ENCODE measurements at regions not wholly inside any gene's neighbourhood (a gene's known extent, or its start where the extent isn't known, plus 50 kb on each side); places are given as distances from the start of the nearest gene placed in this dataset.

DNA sequence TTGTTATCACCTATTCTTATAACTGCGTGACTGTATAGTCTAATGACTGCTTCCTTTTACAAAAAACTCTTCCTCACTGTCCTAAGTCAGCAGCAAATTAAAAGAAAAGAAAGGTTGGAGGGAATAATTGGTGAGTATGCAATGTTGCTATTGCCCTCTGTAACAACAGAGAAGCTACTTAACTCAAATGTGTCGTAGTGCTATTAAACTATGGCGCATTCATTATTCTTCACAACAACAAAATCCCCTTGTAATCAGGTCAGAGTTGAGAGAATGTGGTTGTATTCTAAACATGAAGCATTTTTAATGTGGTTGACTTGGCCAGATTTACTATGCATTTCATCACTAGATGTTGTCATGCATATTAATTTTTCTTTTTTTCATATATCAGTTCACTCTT is 897.8 kb upstream of the PHF14 start:
- TF ChIP-seq, protein P1, sequence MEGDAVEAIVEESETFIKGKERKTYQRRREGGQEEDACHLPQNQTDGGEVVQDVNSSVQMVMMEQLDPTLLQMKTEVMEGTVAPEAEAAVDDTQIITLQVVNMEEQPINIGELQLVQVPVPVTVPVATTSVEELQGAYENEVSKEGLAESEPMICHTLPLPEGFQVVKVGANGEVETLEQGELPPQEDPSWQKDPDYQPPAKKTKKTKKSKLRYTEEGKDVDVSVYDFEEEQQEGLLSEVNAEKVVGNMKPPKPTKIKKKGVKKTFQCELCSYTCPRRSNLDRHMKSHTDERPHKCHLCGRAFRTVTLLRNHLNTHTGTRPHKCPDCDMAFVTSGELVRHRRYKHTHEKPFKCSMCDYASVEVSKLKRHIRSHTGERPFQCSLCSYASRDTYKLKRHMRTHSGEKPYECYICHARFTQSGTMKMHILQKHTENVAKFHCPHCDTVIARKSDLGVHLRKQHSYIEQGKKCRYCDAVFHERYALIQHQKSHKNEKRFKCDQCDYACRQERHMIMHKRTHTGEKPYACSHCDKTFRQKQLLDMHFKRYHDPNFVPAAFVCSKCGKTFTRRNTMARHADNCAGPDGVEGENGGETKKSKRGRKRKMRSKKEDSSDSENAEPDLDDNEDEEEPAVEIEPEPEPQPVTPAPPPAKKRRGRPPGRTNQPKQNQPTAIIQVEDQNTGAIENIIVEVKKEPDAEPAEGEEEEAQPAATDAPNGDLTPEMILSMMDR (IDR thresholded peaks at IDR 0.05; ENCODE audit: borderline replicate concordance, extremely low read depth, low read length, poor library complexity, severe bottlenecking) = no peak
- no peak for TF ChIP-seq EZH2 (IDR thresholded peaks at IDR 0.05; ENCODE audit: borderline replicate concordance, low read depth, low read length, severe bottlenecking)
